HCT116 (cell line): ENCODE measurements at regions not wholly inside any gene's neighbourhood (a gene's known extent, or its start where the extent isn't known, plus 50 kb on each side); places are given as distances from the start of the nearest gene placed in this dataset.
"Not testable (repeated sequence)": the region's sequence is repeated elsewhere in the genome, so short reads cannot be mapped to it uniquely, and the experiment has no call there.

Source experiments
- CEBPB ChIP-seq: IDR thresholded peaks from 2 replicates; pipeline ENCODE4 v1.6.1; 2012; ENCODE audit warnings: low read depth
- EZH2 ChIP-seq: fragments of 200-600 bp; sonication (generic); IDR thresholded peaks from 2 replicates; pipeline ENCODE4 v1.6.1; 2017; ENCODE audit warnings: antibody characterized with exemption, mixed run types
- FOSL1 ChIP-seq: IDR thresholded peaks from 2 replicates; pipeline ENCODE4 v1.6.1; 2012; ENCODE audit warnings: low read depth
- POLR2A ChIP-seq: IDR thresholded peaks from 2 replicates; pipeline ENCODE4 v1.7.0; 2011; ENCODE audit warnings: borderline replicate concordance; ENCODE audit not compliant: insufficient read depth, insufficient read length; ENCODE audit errors: extremely low read depth
- SP1 ChIP-seq: IDR thresholded peaks from 2 replicates; pipeline ENCODE4 v1.6.1; 2012; ENCODE audit warnings: low read depth
- YY1 ChIP-seq: IDR thresholded peaks from 2 replicates; pipeline ENCODE4 v1.6.1; 2011; ENCODE audit warnings: low read length, low read depth, moderate library complexity, mild to moderate bottlenecking; ENCODE audit not compliant: insufficient replicate concordance; ENCODE audit errors: extremely low read depth
- ZFX ChIP-seq: fragments of 450-650 bp; IDR thresholded peaks from 2 replicates; pipeline ENCODE4 v1.6.1; 2017
- TF ChIP-seq, protein P1 (sequence below), 3 experiments: fragments of 200-600 bp in 1 of 3; sonication (generic) in 1 of 3; IDR thresholded peaks in 2 of 3; conservative IDR thresholded peaks in 1 of 3; 2 replicates each; pipeline ENCODE4 v1.5.1; 2012 to 2017; ENCODE audit warnings: low read depth in 2 of 3, low read length in 2 of 3, antibody characterized with exemption in 1 of 3, borderline replicate concordance in 1 of 3, control low read depth in 1 of 3, mild to moderate bottlenecking in 1 of 3, mixed read lengths in 1 of 3, mixed run types in 1 of 3, moderate library complexity in 1 of 3; ENCODE audit not compliant: insufficient read depth in 1 of 3
- TF ChIP-seq, protein P2 (sequence below): IDR thresholded peaks from 2 replicates; pipeline ENCODE4 v1.6.1; 2012
- TF ChIP-seq, protein P3 (sequence below): IDR thresholded peaks from 2 replicates; pipeline ENCODE4 v1.6.1; 2011; ENCODE audit warnings: mild to moderate bottlenecking, low read length, moderate library complexity; ENCODE audit not compliant: insufficient replicate concordance; ENCODE audit errors: extremely low read depth
- TF ChIP-seq, protein P4 (sequence below): IDR thresholded peaks from 2 replicates; pipeline ENCODE4 v1.6.1; 2012; ENCODE audit warnings: low read depth

DNA sequence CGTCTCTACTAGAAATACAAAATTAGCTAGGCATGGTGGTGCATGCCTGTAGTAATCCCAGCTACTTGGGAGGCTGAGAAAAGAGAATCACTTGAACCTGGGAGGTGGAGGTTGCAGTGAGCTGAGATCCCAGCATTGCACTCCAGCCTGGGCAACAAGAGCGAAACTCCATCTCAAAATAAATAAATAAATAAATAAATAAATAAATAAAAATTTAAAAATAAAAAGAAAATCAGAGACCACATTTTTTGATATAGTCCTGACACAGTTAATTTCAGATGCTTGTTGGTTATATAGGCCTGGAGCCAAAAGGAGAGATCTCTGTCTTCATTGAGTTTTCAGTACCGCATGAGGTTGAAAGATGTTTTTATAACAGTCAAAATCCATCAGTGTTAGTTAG is 388.3 kb downstream of the PRELID2 start:
- TF ChIP-seq, protein P1, sequence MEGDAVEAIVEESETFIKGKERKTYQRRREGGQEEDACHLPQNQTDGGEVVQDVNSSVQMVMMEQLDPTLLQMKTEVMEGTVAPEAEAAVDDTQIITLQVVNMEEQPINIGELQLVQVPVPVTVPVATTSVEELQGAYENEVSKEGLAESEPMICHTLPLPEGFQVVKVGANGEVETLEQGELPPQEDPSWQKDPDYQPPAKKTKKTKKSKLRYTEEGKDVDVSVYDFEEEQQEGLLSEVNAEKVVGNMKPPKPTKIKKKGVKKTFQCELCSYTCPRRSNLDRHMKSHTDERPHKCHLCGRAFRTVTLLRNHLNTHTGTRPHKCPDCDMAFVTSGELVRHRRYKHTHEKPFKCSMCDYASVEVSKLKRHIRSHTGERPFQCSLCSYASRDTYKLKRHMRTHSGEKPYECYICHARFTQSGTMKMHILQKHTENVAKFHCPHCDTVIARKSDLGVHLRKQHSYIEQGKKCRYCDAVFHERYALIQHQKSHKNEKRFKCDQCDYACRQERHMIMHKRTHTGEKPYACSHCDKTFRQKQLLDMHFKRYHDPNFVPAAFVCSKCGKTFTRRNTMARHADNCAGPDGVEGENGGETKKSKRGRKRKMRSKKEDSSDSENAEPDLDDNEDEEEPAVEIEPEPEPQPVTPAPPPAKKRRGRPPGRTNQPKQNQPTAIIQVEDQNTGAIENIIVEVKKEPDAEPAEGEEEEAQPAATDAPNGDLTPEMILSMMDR (IDR thresholded peaks at IDR 0.05 in 2 of 3, conservative IDR thresholded peaks at IDR 0.05 in 1 of 3; ENCODE audit: borderline replicate concordance in 1 of 3, insufficient read depth in 1 of 3, low read depth in 2 of 3, low read length in 2 of 3): not testable (repeated sequence)
- TF ChIP-seq, protein P2, sequence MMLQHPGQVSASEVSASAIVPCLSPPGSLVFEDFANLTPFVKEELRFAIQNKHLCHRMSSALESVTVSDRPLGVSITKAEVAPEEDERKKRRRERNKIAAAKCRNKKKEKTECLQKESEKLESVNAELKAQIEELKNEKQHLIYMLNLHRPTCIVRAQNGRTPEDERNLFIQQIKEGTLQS: not testable (repeated sequence)
- TF ChIP-seq, protein P3, sequence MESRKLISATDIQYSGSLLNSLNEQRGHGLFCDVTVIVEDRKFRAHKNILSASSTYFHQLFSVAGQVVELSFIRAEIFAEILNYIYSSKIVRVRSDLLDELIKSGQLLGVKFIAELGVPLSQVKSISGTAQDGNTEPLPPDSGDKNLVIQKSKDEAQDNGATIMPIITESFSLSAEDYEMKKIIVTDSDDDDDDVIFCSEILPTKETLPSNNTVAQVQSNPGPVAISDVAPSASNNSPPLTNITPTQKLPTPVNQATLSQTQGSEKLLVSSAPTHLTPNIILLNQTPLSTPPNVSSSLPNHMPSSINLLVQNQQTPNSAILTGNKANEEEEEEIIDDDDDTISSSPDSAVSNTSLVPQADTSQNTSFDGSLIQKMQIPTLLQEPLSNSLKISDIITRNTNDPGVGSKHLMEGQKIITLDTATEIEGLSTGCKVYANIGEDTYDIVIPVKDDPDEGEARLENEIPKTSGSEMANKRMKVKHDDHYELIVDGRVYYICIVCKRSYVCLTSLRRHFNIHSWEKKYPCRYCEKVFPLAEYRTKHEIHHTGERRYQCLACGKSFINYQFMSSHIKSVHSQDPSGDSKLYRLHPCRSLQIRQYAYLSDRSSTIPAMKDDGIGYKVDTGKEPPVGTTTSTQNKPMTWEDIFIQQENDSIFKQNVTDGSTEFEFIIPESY: not testable (repeated sequence)
- not testable (repeated sequence) for TF ChIP-seq EZH2, CEBPB, ZFX, POLR2A, SP1, YY1, FOSL1
- TF ChIP-seq, protein P4, sequence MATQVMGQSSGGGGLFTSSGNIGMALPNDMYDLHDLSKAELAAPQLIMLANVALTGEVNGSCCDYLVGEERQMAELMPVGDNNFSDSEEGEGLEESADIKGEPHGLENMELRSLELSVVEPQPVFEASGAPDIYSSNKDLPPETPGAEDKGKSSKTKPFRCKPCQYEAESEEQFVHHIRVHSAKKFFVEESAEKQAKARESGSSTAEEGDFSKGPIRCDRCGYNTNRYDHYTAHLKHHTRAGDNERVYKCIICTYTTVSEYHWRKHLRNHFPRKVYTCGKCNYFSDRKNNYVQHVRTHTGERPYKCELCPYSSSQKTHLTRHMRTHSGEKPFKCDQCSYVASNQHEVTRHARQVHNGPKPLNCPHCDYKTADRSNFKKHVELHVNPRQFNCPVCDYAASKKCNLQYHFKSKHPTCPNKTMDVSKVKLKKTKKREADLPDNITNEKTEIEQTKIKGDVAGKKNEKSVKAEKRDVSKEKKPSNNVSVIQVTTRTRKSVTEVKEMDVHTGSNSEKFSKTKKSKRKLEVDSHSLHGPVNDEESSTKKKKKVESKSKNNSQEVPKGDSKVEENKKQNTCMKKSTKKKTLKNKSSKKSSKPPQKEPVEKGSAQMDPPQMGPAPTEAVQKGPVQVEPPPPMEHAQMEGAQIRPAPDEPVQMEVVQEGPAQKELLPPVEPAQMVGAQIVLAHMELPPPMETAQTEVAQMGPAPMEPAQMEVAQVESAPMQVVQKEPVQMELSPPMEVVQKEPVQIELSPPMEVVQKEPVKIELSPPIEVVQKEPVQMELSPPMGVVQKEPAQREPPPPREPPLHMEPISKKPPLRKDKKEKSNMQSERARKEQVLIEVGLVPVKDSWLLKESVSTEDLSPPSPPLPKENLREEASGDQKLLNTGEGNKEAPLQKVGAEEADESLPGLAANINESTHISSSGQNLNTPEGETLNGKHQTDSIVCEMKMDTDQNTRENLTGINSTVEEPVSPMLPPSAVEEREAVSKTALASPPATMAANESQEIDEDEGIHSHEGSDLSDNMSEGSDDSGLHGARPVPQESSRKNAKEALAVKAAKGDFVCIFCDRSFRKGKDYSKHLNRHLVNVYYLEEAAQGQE: not testable (repeated sequence)
